IMR-90 (cell line): ENCODE measurements at regions not wholly inside any gene's neighbourhood (a gene's known extent, or its start where the extent isn't known, plus 50 kb on each side); places are given as distances from the start of the nearest gene placed in this dataset.

Experiments
- ATAC-seq: fragments of 200-7000 bp; cut with Tn5 transposase; 2 replicates; pipeline ENCODE4 v1.9.1; 2020; ENCODE audit warnings: low read depth, mild to moderate bottlenecking, moderate library complexity
- BruUV-seq: library from RNA; stranded (reverse); fragments of 400-500 nt; replicated peaks from 2 replicates; lab custom pipeline; 2021; lab: Mats Ljungman, UMichigan
- CTCF ChIA-PET: fragments of 300-600 bp; formaldehyde crosslinking; extraction: SDS; loops from one replicate; lab custom pipeline; 2021; ENCODE audit warnings: antibody characterized with exemption; lab: Yijun Ruan, JAX
- POLR2A ChIA-PET: fragments of 300-600 bp; sonication (Branson Sonifier 250); formaldehyde crosslinking; loops from one replicate; lab custom pipeline; 2022; ENCODE audit warnings: antibody characterized with exemption; ENCODE audit not compliant: unreplicated experiment; lab: Charles Lee
- DNase-seq: peaks from one replicate; pipeline ENCODE4 v3.0.0; 2013
- H2AFZ ChIP-seq: replicated peaks from 2 replicates; pipeline ENCODE3; 2013; ENCODE audit warnings: low read length, mild to moderate bottlenecking; ENCODE audit not compliant: poor library complexity
- H2AK5ac ChIP-seq: 2 replicates; pipeline ENCODE4 v1.6.1; 2013; ENCODE audit warnings: low read depth, low read length, inconsistent platforms
- H2AK9ac ChIP-seq: replicated peaks from 2 replicates; pipeline ENCODE3; 2013; ENCODE audit warnings: mild to moderate bottlenecking, low read depth, low read length, moderate library complexity; ENCODE audit not compliant: poor library complexity
- H2BK120ac ChIP-seq: 2 replicates; pipeline ENCODE4 v1.6.1; 2013; ENCODE audit warnings: low read depth, low read length, inconsistent platforms
- H2BK15ac ChIP-seq: 3 replicates; pipeline ENCODE4 v1.6.1; 2013; ENCODE audit warnings: low read depth, low read length, inconsistent platforms
- H2BK20ac ChIP-seq: 2 replicates; pipeline ENCODE4 v1.6.1; 2013; ENCODE audit warnings: low read depth, mild to moderate bottlenecking, inconsistent platforms, low read length, moderate library complexity
- H2BK5ac ChIP-seq: 2 replicates; pipeline ENCODE4 v1.6.1; 2013; ENCODE audit warnings: mild to moderate bottlenecking, low read depth, low read length, inconsistent platforms; ENCODE audit not compliant: poor library complexity, severe bottlenecking
- H3K14ac ChIP-seq: replicated peaks from 2 replicates; pipeline ENCODE4 v1.6.1; 2013; ENCODE audit warnings: low read depth, low read length, inconsistent platforms
- H3K18ac ChIP-seq: 2 replicates; pipeline ENCODE4 v1.6.1; 2013; ENCODE audit warnings: low read depth, low read length, control low read depth
- H3K23ac ChIP-seq: 2 replicates; pipeline ENCODE4 v1.6.1; 2013; ENCODE audit warnings: low read depth, low read length, inconsistent platforms
- H3K27ac ChIP-seq: 2 replicates; pipeline ENCODE4 v1.5.1; 2013; ENCODE audit warnings: mild to moderate bottlenecking, control low read depth, low read length; ENCODE audit not compliant: insufficient read depth
- H3K27me3 ChIP-seq: 2 replicates; pipeline ENCODE4 v1.6.1; 2013; ENCODE audit warnings: low read length; ENCODE audit not compliant: control insufficient read depth, insufficient read depth
- H3K36me3 ChIP-seq: 2 replicates; pipeline ENCODE4 v1.6.1; 2013; ENCODE audit warnings: low read length, mixed read lengths; ENCODE audit not compliant: control insufficient read depth, insufficient read depth
- H3K4ac ChIP-seq: 2 replicates; pipeline ENCODE4 v1.6.1; 2013; ENCODE audit warnings: low read depth, low read length, inconsistent platforms
- H3K4me1 ChIP-seq: 2 replicates; pipeline ENCODE4 v1.6.1; 2013; ENCODE audit warnings: low read length, mixed read lengths; ENCODE audit not compliant: control insufficient read depth, insufficient read depth
- H3K4me2 ChIP-seq: 2 replicates; pipeline ENCODE4 v1.6.1; 2013; ENCODE audit warnings: low read depth, mild to moderate bottlenecking, control low read depth, low read length, moderate library complexity
- H3K4me3 ChIP-seq: 2 replicates; pipeline ENCODE4 v1.5.1; 2013; ENCODE audit warnings: low read depth, mild to moderate bottlenecking, control low read depth, low read length, moderate library complexity; ENCODE audit not compliant: insufficient read depth
- H3K56ac ChIP-seq: 2 replicates; pipeline ENCODE4 v1.6.1; 2013; ENCODE audit warnings: low read length, inconsistent platforms; ENCODE audit not compliant: insufficient read depth; ENCODE audit errors: extremely low read depth
- H3K79me1 ChIP-seq, 2 experiments: 2 replicates each; pipeline ENCODE4 v1.6.1; 2013; ENCODE audit warnings: low read length in 2 of 2, inconsistent platforms in 1 of 2, low read depth in 1 of 2
- H3K9ac ChIP-seq: 2 replicates; pipeline ENCODE4 v1.6.1; 2013; ENCODE audit warnings: low read depth, low read length, control low read depth
- H3K9me1 ChIP-seq: 2 replicates; pipeline ENCODE4 v1.6.1; 2013; ENCODE audit warnings: low read length, inconsistent platforms; ENCODE audit not compliant: insufficient read depth
- H3K9me3 ChIP-seq: 2 replicates; pipeline ENCODE4 v1.6.1; 2013; ENCODE audit warnings: low read length; ENCODE audit not compliant: control insufficient read depth, insufficient read depth
- H4K20me1 ChIP-seq: 2 replicates; pipeline ENCODE4 v1.6.1; 2013; ENCODE audit warnings: low read length, inconsistent platforms; ENCODE audit not compliant: insufficient read depth
- H4K5ac ChIP-seq: 2 replicates; pipeline ENCODE4 v1.6.1; 2013; ENCODE audit warnings: mild to moderate bottlenecking, low read depth, low read length, control low read depth
- H4K8ac ChIP-seq, 2 experiments: 2 replicates each; pipeline ENCODE4 v1.6.1; 2013; ENCODE audit warnings: low read depth in 2 of 2, low read length in 2 of 2, control low read depth in 1 of 2, inconsistent platforms in 1 of 2
- H4K91ac ChIP-seq: 2 replicates; pipeline ENCODE4 v1.6.1; 2013; ENCODE audit warnings: low read depth, low read length, inconsistent platforms; ENCODE audit not compliant: insufficient read depth
- FOS ChIP-seq: fragments of 150-350 bp; IDR thresholded peaks from 2 replicates; pipeline ENCODE4 v1.6.1; 2016; ENCODE audit warnings: low read depth, low read length
- MAFK ChIP-seq: IDR thresholded peaks from 2 replicates; pipeline ENCODE4 v1.6.1; 2012; ENCODE audit warnings: low read depth, low read length, improper control_type of control experiment
- WGBS, 2 experiments: methylation state at CpG; one replicate each; pipeline versions ENCODE4 v1.1.5 to v1.1.7; 2013; ENCODE audit warnings: missing lambda C conversion rate in 2 of 2; ENCODE audit not compliant: insufficient read length in 1 of 2; ENCODE audit errors: extremely low coverage in 2 of 2; 5-methylcytosine and 5-hydroxymethylcytosine counted together
- dilution Hi-C: fragments of 300-500 bp; cut with HindIII; formaldehyde crosslinking; loops from one replicate; pipeline ENCODE4 v1.14.3; 2018; ENCODE audit warnings: low sequenced_read_pairs; ENCODE audit not compliant: unreplicated experiment
- in situ Hi-C: fragments of 300-500 bp; cut with MboI; formaldehyde crosslinking; loops from 3 replicates; pipeline ENCODE4 v1.14.3; 2019; ENCODE audit warnings: low sequenced_read_pairs, inconsistent platforms, mixed read lengths
- intact Hi-C: fragments of 100-400 bp; cut with micrococcal nuclease; formaldehyde crosslinking; loops from 2 replicates; pipeline ENCODE4 v1.10.0; 2022

- Histone ChIP-seq H2AK5ac (no peak overlapping the region), H3K36me3 (no peaks in the 10 kb centered on the region), H2BK120ac (0 out of 2 replicates have a peak overlapping the region, but pooled peaks have one; percentile 42), H2BK5ac (peak overlapping the region; percentile 50), H3K23ac (peak overlapping the region; percentile 64; the same call in 1 of the 2 replicates), H3K56ac (peak overlapping the region; percentile 17; the same call in 1 of the 2 replicates), H3K9me3 (no peaks in the 10 kb centered on the region), H3K9me1 (no peaks in the 10 kb centered on the region), H2AFZ (no peak overlapping the region), H4K8ac (no peak overlapping the region; a peak in 1 of 4 replicates), H3K4me1 (no peaks in the 10 kb centered on the region; the same call in 1 of the 2 replicates), H3K4me3 (no peak overlapping the region), H3K27me3 (no peaks in the 10 kb centered on the region), H3K79me1 (no peaks in the 10 kb centered on the region), H4K5ac (no peak overlapping the region), H4K91ac (no peak overlapping the region), H4K20me1 (no peaks in the 10 kb centered on the region), H3K4me2 (peak overlapping the region; percentile 83), H2AK9ac (no peak overlapping the region), H3K4ac (peak overlapping the region; percentile 43; the same call in 1 of the 2 replicates), H3K18ac (no peak overlapping the region; the same call in 1 of the 2 replicates), H3K27ac (no peak overlapping the region), H3K14ac (no peak overlapping the region), H3K9ac (no peak overlapping the region; the same call in 1 of the 2 replicates), H2BK15ac (no peak overlapping the region), H2BK20ac (peak overlapping the region; percentile 43; the same call in 1 of the 2 replicates)
- no peak for TF ChIP-seq FOS
- TF ChIP-seq MAFK, result peak; percentile 63
- ChIA-PET CTCF (no interaction called here), POLR2A (interaction anchor here (0.6 kb wide), 1 partner anchor 275 kb away, joined by 4 read pairs; no protein-coding TSS in a partner anchor)
- BruUV-seq, result no TSS peak
- ATAC-seq, result peak; percentile 29; the same call in 1 of the 2 replicates
- DNase-seq, result peak; percentile 3
- dilution Hi-C loops, result no loop called here
- in situ Hi-C loops, result no loop called here
- no CpG with 5 or more reads among the region's 3 CpGs for WGBS, 2 experiments
- intact Hi-C loops, result no loop called here
Measured at GRCh38 chr21:17003763-17004373, 509.0 kb upstream of the CXADR start.
